ENCODE measurements at regions not wholly inside any gene's neighbourhood (a gene's known extent, or its start where the extent isn't known, plus 50 kb on each side); places are given as distances from the start of the nearest gene placed in this dataset.
"Not testable (repeated sequence)": the region's sequence is repeated elsewhere in the genome, so short reads cannot be mapped to it uniquely, and the experiment has no call there.

GRCh38 chr4:126144543-126145237 is 829.9 kb downstream of the FAT4 start:
- H3K4me1 Mint-ChIP-seq = no peaks in the 10 kb centered on the region

GRCh38 chr4:126168484-126168883 is 853.7 kb downstream of the FAT4 start:
- ATAC-seq (replicated peaks) (no peak), DNase-seq (no peak)
- peaks cover 0 to 3% of the 10 kb centered on the region in 2 donors for H3K4me1 Mint-ChIP-seq
- no peak overlapping the region for H3K27ac Mint-ChIP-seq
- no peaks in the 10 kb centered on the region for H3K27me3 Mint-ChIP-seq
- no peaks in the 10 kb centered on the region for H3K36me3 Mint-ChIP-seq
- peaks cover 4 to 5% of the 10 kb centered on the region in 2 donors for H3K9me3 Mint-ChIP-seq
- H3K4me3 Mint-ChIP-seq = no peak overlapping the region

More at GRCh38 chr4:126144543-126145237, 829.9 kb downstream of the FAT4 start:
- no peak for DNase-seq
- Mint-ChIP-seq H3K27me3 (no peaks in the 10 kb centered on the region), H3K36me3 (no peaks in the 10 kb centered on the region), H3K9me3 (peaks cover 5 to 6% of the 10 kb centered on the region in 2 donors), H3K4me3 (no peak overlapping the region), H3K27ac (no peak overlapping the region)
- no peak for ATAC-seq (replicated peaks)

GRCh38 chr4:126172126-126172525 is 857.4 kb downstream of the FAT4 start:
- ATAC-seq (replicated peaks) (peak; percentile 67 to 92), DNase-seq (peak; percentile 2)
- no peaks in the 10 kb centered on the region for H3K27me3 Mint-ChIP-seq

GRCh38 chr4:126174627-126175026 is 859.9 kb downstream of the FAT4 start:
- Mint-ChIP-seq H3K9me3 (peaks cover 2 to 9% of the 10 kb centered on the region in 2 donors), H3K4me1 (peaks cover 0 to 3% of the 10 kb centered on the region in 2 donors), H3K27ac (no peak overlapping the region), H3K4me3 (no peak overlapping the region), H3K36me3 (no peaks in the 10 kb centered on the region), H3K27me3 (no peaks in the 10 kb centered on the region)
- ATAC-seq (replicated peaks) (no peak), DNase-seq (no peak)

More at GRCh38 chr4:126172126-126172525, 857.4 kb downstream of the FAT4 start:
- H3K9me3 Mint-ChIP-seq = peaks cover 4 to 5% of the 10 kb centered on the region in 2 donors
- no peaks in the 10 kb centered on the region for H3K36me3 Mint-ChIP-seq
- H3K4me1 Mint-ChIP-seq = peaks cover 0 to 3% of the 10 kb centered on the region in 2 donors
- no peak overlapping the region for H3K27ac Mint-ChIP-seq
- H3K4me3 Mint-ChIP-seq = no peak overlapping the region

GRCh38 chr4:126180642-126181041 is 865.9 kb downstream of the FAT4 start:
- no peaks in the 10 kb centered on the region for H3K36me3 Mint-ChIP-seq
- ATAC-seq (replicated peaks) (no peak), DNase-seq (no peak)
- H3K9me3 Mint-ChIP-seq = peaks cover 5 to 6% of the 10 kb centered on the region in 2 donors
- H3K27ac Mint-ChIP-seq = no peak overlapping the region
- no peaks in the 10 kb centered on the region for H3K4me1 Mint-ChIP-seq
- H3K27me3 Mint-ChIP-seq = no peaks in the 10 kb centered on the region
- no peak overlapping the region for H3K4me3 Mint-ChIP-seq

- H3K27me3 Mint-ChIP-seq = no peaks in the 10 kb centered on the region
- DNase-seq (no peak), ATAC-seq (replicated peaks) (no peak)
- H3K36me3 Mint-ChIP-seq = no peaks in the 10 kb centered on the region
- H3K9me3 Mint-ChIP-seq = peaks cover 5 to 6% of the 10 kb centered on the region in 2 donors
- H3K4me1 Mint-ChIP-seq = no peaks in the 10 kb centered on the region
- no peak overlapping the region for H3K4me3 Mint-ChIP-seq
- H3K27ac Mint-ChIP-seq = no peak overlapping the region
Observed at GRCh38 chr4:126182336-126182735, 867.6 kb downstream of the FAT4 start.

GRCh38 chr4:126182786-126183185 is 868.0 kb downstream of the FAT4 start:
- H3K27ac Mint-ChIP-seq = no peak overlapping the region
- no peak overlapping the region for H3K4me3 Mint-ChIP-seq
- peaks cover 3 to 6% of the 10 kb centered on the region in 2 donors for H3K9me3 Mint-ChIP-seq
- H3K27me3 Mint-ChIP-seq = no peaks in the 10 kb centered on the region
- no peaks in the 10 kb centered on the region for H3K4me1 Mint-ChIP-seq
- DNase-seq (no peak), ATAC-seq (replicated peaks) (no peak)
- no peaks in the 10 kb centered on the region for H3K36me3 Mint-ChIP-seq

GRCh38 chr4:126183206-126183605 is 868.5 kb downstream of the FAT4 start:
- Mint-ChIP-seq H3K4me3 (no peak overlapping the region), H3K4me1 (no peaks in the 10 kb centered on the region), H3K27me3 (no peaks in the 10 kb centered on the region), H3K9me3 (peaks cover 3 to 6% of the 10 kb centered on the region in 2 donors), H3K27ac (no peak overlapping the region), H3K36me3 (no peaks in the 10 kb centered on the region)
- ATAC-seq (replicated peaks) (no peak), DNase-seq (no peak)

GRCh38 chr4:126191536-126191935 is 876.8 kb downstream of the FAT4 start:
- H3K4me1 Mint-ChIP-seq = no peaks in the 10 kb centered on the region
- no peaks in the 10 kb centered on the region for H3K36me3 Mint-ChIP-seq
- ATAC-seq (replicated peaks) (no peak), DNase-seq (no peak)
- H3K4me3 Mint-ChIP-seq = no peak overlapping the region
- no peak overlapping the region for H3K27ac Mint-ChIP-seq
- H3K9me3 Mint-ChIP-seq = peaks cover 0 to 2% of the 10 kb centered on the region in 2 donors
- no peaks in the 10 kb centered on the region for H3K27me3 Mint-ChIP-seq

GRCh38 chr4:126192506-126192905 is 877.8 kb downstream of the FAT4 start:
- Mint-ChIP-seq H3K27me3 (no peaks in the 10 kb centered on the region), H3K4me1 (no peaks in the 10 kb centered on the region), H3K9me3 (peaks cover 0 to 2% of the 10 kb centered on the region in 2 donors), H3K36me3 (no peaks in the 10 kb centered on the region), H3K4me3 (no peak overlapping the region), H3K27ac (no peak overlapping the region)
- no peak for ATAC-seq (replicated peaks)
- DNase-seq = no peak

GRCh38 chr4:126201251-126202138 is 886.7 kb downstream of the FAT4 start:
- ATAC-seq (replicated peaks); H3K27me3 Mint-ChIP-seq; H3K27ac Mint-ChIP-seq; H3K4me3 Mint-ChIP-seq; DNase-seq; H3K36me3 Mint-ChIP-seq; H3K4me1 Mint-ChIP-seq: not testable (repeated sequence)
- peaks cover 7 to 12% of the 10 kb centered on the region in 2 donors for H3K9me3 Mint-ChIP-seq

- H3K27me3 Mint-ChIP-seq = no peaks in the 10 kb centered on the region
- H3K4me3 Mint-ChIP-seq = no peak overlapping the region
- no peak for DNase-seq
- no peaks in the 10 kb centered on the region for H3K4me1 Mint-ChIP-seq
- no peak overlapping the region for H3K27ac Mint-ChIP-seq
- H3K36me3 Mint-ChIP-seq = no peaks in the 10 kb centered on the region
- ATAC-seq (replicated peaks) = no peak
- H3K9me3 Mint-ChIP-seq = peaks cover 7 to 12% of the 10 kb centered on the region in 2 donors
Observed at GRCh38 chr4:126202226-126202625, 887.5 kb downstream of the FAT4 start.

GRCh38 chr4:126207910-126208309 is 893.2 kb downstream of the FAT4 start:
- Mint-ChIP-seq H3K27me3 (no peaks in the 10 kb centered on the region), H3K36me3 (no peaks in the 10 kb centered on the region), H3K4me3 (no peak overlapping the region), H3K9me3 (peaks cover 5% of the 10 kb centered on the region in 2 donors), H3K27ac (no peak overlapping the region), H3K4me1 (no peaks in the 10 kb centered on the region)
- DNase-seq (no peak), ATAC-seq (replicated peaks) (no peak)

GRCh38 chr4:126209147-126209546 is 894.4 kb downstream of the FAT4 start:
- DNase-seq (no peak), ATAC-seq (replicated peaks) (no peak)
- H3K9me3 Mint-ChIP-seq = peaks cover 2 to 5% of the 10 kb centered on the region in 2 donors
- H3K4me1 Mint-ChIP-seq = no peaks in the 10 kb centered on the region
- no peaks in the 10 kb centered on the region for H3K36me3 Mint-ChIP-seq
- H3K27me3 Mint-ChIP-seq = no peaks in the 10 kb centered on the region
- H3K4me3 Mint-ChIP-seq = no peak overlapping the region
- no peak overlapping the region for H3K27ac Mint-ChIP-seq

GRCh38 chr4:126213996-126214395 is 899.2 kb downstream of the FAT4 start:
- ATAC-seq (replicated peaks) = no peak

More at GRCh38 chr4:126213996-126214395, 899.2 kb downstream of the FAT4 start:
- Mint-ChIP-seq H3K9me3 (no peaks in the 10 kb centered on the region), H3K4me3 (no peak overlapping the region), H3K4me1 (no peaks in the 10 kb centered on the region), H3K27ac (no peak overlapping the region), H3K27me3 (no peaks in the 10 kb centered on the region), H3K36me3 (no peaks in the 10 kb centered on the region)
- DNase-seq = no peak
